Peyer's patch (tissue), 4 donors: ENCODE measurements at regions not wholly inside any gene's neighbourhood (a gene's known extent, or its start where the extent isn't known, plus 50 kb on each side); places are given as distances from the start of the nearest gene placed in this dataset.

Source experiments
- CTCF ChIP-seq, 6 experiments: fragments of 450-650 bp in 4 of 6; fragments of 200-600 bp in 2 of 6; sonication (generic) in 1 of 6; IDR thresholded peaks; one replicate each; pipeline ENCODE4 v1.5.1; 2017 to 2019; ENCODE audit warnings: antibody characterized with exemption in 6 of 6, mild to moderate bottlenecking in 3 of 6, moderate library complexity in 1 of 6
- POLR2A ChIP-seq, 2 donors: fragments of 450-650 bp; IDR thresholded peaks; one replicate each; pipeline ENCODE4 v1.5.1; 2017; ENCODE audit warnings: antibody characterized with exemption in 2 of 2, mild to moderate bottlenecking in 2 of 2, moderate library complexity in 2 of 2

- TF ChIP-seq POLR2A (IDR thresholded peaks at IDR 0.05) (no peak), CTCF (IDR thresholded peaks at IDR 0.05) (no peak)
Measured at GRCh38 chr4:163063891-163064290, 102.8 kb downstream of the NAF1 start.
